ENCODE measurements at regions not wholly inside any gene's neighbourhood (a gene's known extent, or its start where the extent isn't known, plus 50 kb on each side); places are given as distances from the start of the nearest gene placed in this dataset.

GRCh38 chr3:177318559-177318958, 121.3 kb upstream of the TBL1XR1 start:
- TF ChIP-seq CTCF (IDR thresholded peaks at IDR 0.05) (no peak), EZH2 (IDR thresholded peaks at IDR 0.05; ENCODE audit: borderline replicate concordance, insufficient read depth, low read depth, low read length, poor library complexity, severe bottlenecking) (no peak)
